B cell (primary cell): ENCODE measurements at regions not wholly inside any gene's neighbourhood (a gene's known extent, or its start where the extent isn't known, plus 50 kb on each side); places are given as distances from the start of the nearest gene placed in this dataset.

ENCODE experiments used
- ATAC-seq: fragments of 200-7000 bp; cut with Tn5 transposase; one replicate; pipeline ENCODE4 v1.10.0; 2021; ENCODE audit warnings: low read depth, mild to moderate bottlenecking, moderate number of reproducible peaks, moderate library complexity
- CTCF ChIA-PET: fragments of 350-600 bp; sonication (Branson Sonifier 250); formaldehyde crosslinking; loops from one replicate; lab custom pipeline; 2021; ENCODE audit warnings: antibody characterized with exemption, inconsistent platforms; lab: Charles Lee
- POLR2A ChIA-PET: fragments of 350-600 bp; sonication (Branson Sonifier 250); formaldehyde crosslinking; loops from one replicate; lab custom pipeline; 2021; ENCODE audit warnings: antibody characterized with exemption; lab: Charles Lee
- DNase-seq: peaks from one replicate; pipeline ENCODE4 v3.0.0; 2013
- H2AFZ ChIP-seq: 2 replicates; pipeline ENCODE4 v1.6.1; 2012; ENCODE audit warnings: mild to moderate bottlenecking, low read depth, low read length; ENCODE audit not compliant: insufficient read depth, poor library complexity, severe bottlenecking
- H3K27ac ChIP-seq, 2 donors: 1 replicate in 1 of 2; 2 replicates in 1 of 2; pipeline ENCODE4 v1.5.1; 2012 to 2013; ENCODE audit warnings: low read length in 2 of 2, mild to moderate bottlenecking in 2 of 2, moderate library complexity in 1 of 2
- H3K27me3 ChIP-seq, 4 experiments: fragments of 200-600 bp in 1 of 4; sonication (generic) in 1 of 4; replicated peaks in 1 of 4; 1 replicate in 2 of 4; 2 replicates in 2 of 4; pipeline versions ENCODE4 v1.6.1 to v1.7.0; 2013 to 2016; ENCODE audit warnings: low read length in 3 of 4, mild to moderate bottlenecking in 2 of 4, mixed read lengths in 1 of 4, moderate library complexity in 1 of 4; ENCODE audit not compliant: insufficient read depth in 4 of 4, control insufficient read depth in 3 of 4; ENCODE audit errors: control extremely low read depth in 1 of 4
- H3K36me3 ChIP-seq, 2 experiments: replicated peaks in 1 of 2; 1 replicate in 1 of 2; 2 replicates in 1 of 2; pipeline versions ENCODE4 v1.6.1 to v1.7.1; 2013; ENCODE audit warnings: low read length in 1 of 2; ENCODE audit not compliant: insufficient read depth in 2 of 2, control insufficient read depth in 1 of 2; ENCODE audit errors: control extremely low read depth in 1 of 2, extremely low read depth in 1 of 2
- H3K4me1 ChIP-seq, 2 donors: fragments of 200-600 bp in 1 of 2; sonication (generic) in 1 of 2; 1 replicate in 1 of 2; 2 replicates in 1 of 2; pipeline versions ENCODE4 v1.5.1 to v1.6.1; 2013 to 2017; ENCODE audit warnings: low read length in 2 of 2; ENCODE audit not compliant: control insufficient read depth in 2 of 2, insufficient read depth in 2 of 2
- H3K4me2 ChIP-seq: replicated peaks from 2 replicates; pipeline ENCODE3; 2012; ENCODE audit warnings: mild to moderate bottlenecking, low read depth, low read length; ENCODE audit not compliant: poor library complexity, severe bottlenecking
- H3K4me3 ChIP-seq, 5 experiments: fragments of 200-600 bp in 1 of 5; sonication (generic) in 1 of 5; 1 replicate in 3 of 5; 2 replicates in 2 of 5; pipeline versions ENCODE4 v1.5.1 to v1.7.0; 2011 to 2016; ENCODE audit warnings: low read length in 4 of 5, mild to moderate bottlenecking in 4 of 5, low read depth in 2 of 5, control low read depth in 1 of 5, moderate library complexity in 1 of 5; ENCODE audit not compliant: insufficient read depth in 1 of 5; ENCODE audit errors: control extremely low read depth in 1 of 5, extremely low read depth in 1 of 5
- H3K79me2 ChIP-seq: fragments of 200-600 bp; sonication (generic); one replicate; pipeline ENCODE4 v1.6.0; 2016; ENCODE audit warnings: low read length; ENCODE audit not compliant: control insufficient read depth, insufficient read depth
- H3K9ac ChIP-seq: fragments of 200-600 bp; sonication (generic); 2 replicates; pipeline ENCODE4 v1.6.1; 2017; ENCODE audit warnings: mild to moderate bottlenecking, low read length, moderate library complexity
- H3K9me3 ChIP-seq, 3 donors: one replicate each; pipeline versions ENCODE4 v1.6.1 to v1.7.1; 2013; ENCODE audit warnings: low read length in 2 of 3; ENCODE audit not compliant: control insufficient read depth in 2 of 3, insufficient read depth in 1 of 3; ENCODE audit errors: control extremely low read depth in 1 of 3
- H4K20me1 ChIP-seq: 2 replicates; pipeline ENCODE4 v1.6.0; 2012; ENCODE audit warnings: mild to moderate bottlenecking, low read length; ENCODE audit not compliant: insufficient read depth, control insufficient read depth, poor library complexity, severe bottlenecking
- H3K27ac Mint-ChIP-seq: one replicate; pipeline ENCODE4 v1.8.0; 2021; ENCODE audit warnings: mixed read lengths
- H3K27me3 Mint-ChIP-seq: one replicate; pipeline ENCODE4 v1.8.0; 2021; ENCODE audit warnings: mixed read lengths
- H3K4me1 Mint-ChIP-seq: one replicate; pipeline ENCODE4 v1.8.0; 2021; ENCODE audit warnings: mixed read lengths
- H3K4me3 Mint-ChIP-seq: one replicate; pipeline ENCODE4 v1.8.0; 2021; ENCODE audit warnings: mixed read lengths
- H3K9me3 Mint-ChIP-seq: one replicate; pipeline ENCODE4 v1.8.0; 2022; ENCODE audit warnings: mixed read lengths; ENCODE audit not compliant: insufficient read depth
- EZH2 ChIP-seq: IDR thresholded peaks from 2 replicates; pipeline ENCODE4 v1.6.1; 2012; ENCODE audit warnings: borderline replicate concordance, low read depth, mild to moderate bottlenecking, moderate library complexity, low read length; ENCODE audit not compliant: insufficient read depth, poor library complexity, severe bottlenecking
- WGBS: methylation state at CpG from one replicate; pipeline ENCODE4 v1.1.5; 2013; ENCODE audit warnings: missing lambda C conversion rate; ENCODE audit not compliant: insufficient coverage; 5-methylcytosine and 5-hydroxymethylcytosine counted together
- intact Hi-C: fragments of 100-400 bp; cut with micrococcal nuclease; formaldehyde crosslinking; loops from one replicate; pipeline ENCODE4 v1.10.0; 2022
- TF ChIP-seq, protein P1 (sequence below): fragments of 200-600 bp; IDR thresholded peaks from one replicate; pipeline ENCODE4 v1.8.0; 2022; ENCODE audit warnings: antibody characterized with exemption, mild to moderate bottlenecking

DNA sequence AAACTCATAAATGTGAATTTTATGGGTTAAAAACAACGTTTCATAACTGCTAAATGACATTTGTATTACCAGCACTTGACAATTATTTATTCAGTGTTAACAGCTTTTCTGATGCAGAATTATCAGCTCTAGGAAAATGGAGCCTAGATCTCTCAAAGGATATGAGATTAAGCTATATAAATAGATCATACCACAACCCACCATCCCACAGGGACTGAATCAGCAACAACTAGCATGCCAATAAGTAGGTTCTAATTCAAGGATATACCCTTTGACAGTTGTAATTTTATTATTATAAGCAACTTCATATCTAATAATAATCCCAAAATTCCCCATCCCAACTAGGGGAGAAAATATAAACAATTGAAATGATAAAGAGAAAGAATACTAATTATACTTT is 275.4 kb upstream of the RGS18 start:
- CTCF ChIA-PET, result no interaction called here
- Mint-ChIP-seq H3K4me3 (no peak overlapping the region), H3K9me3 (no peaks in the 10 kb centered on the region), H3K4me1 (no peaks in the 10 kb centered on the region), H3K27me3 (no peaks in the 10 kb centered on the region), H3K27ac (no peak overlapping the region)
- no peaks in the 10 kb centered on the region for H3K27me3 ChIP-seq
- no peaks in the 10 kb centered on the region for H3K79me2 ChIP-seq
- no peaks in the 10 kb centered on the region for H3K36me3 ChIP-seq
- POLR2A ChIA-PET, result no interaction called here
- H3K4me3 ChIP-seq, result no peak overlapping the region
- DNase-seq, result no peak
- no peaks in the 10 kb centered on the region for H3K4me1 ChIP-seq
- no peak for ATAC-seq
- H3K9ac ChIP-seq, result no peak overlapping the region
- intact Hi-C loops, result no loop called here
- no peak overlapping the region for H3K4me2 ChIP-seq
- no peak overlapping the region for H3K27ac ChIP-seq
- H4K20me1 ChIP-seq, result no peaks in the 10 kb centered on the region
- no peak overlapping the region for H2AFZ ChIP-seq
- no peak for TF ChIP-seq EZH2
- H3K9me3 ChIP-seq, result peaks cover 0 to 2% (median 0%) of the 10 kb centered on the region in 3 donors
- no CpG with 5 or more reads among the region's 1 CpG for WGBS

- no peaks in the 10 kb centered on the region for H4K20me1 ChIP-seq
- Mint-ChIP-seq H3K27ac (no peak overlapping the region), H3K9me3 (no peaks in the 10 kb centered on the region), H3K4me3 (no peak overlapping the region), H3K27me3 (no peaks in the 10 kb centered on the region), H3K4me1 (no peaks in the 10 kb centered on the region)
- no peak for DNase-seq
- H3K36me3 ChIP-seq, result no peaks in the 10 kb centered on the region
- intact Hi-C loops, result no loop called here
- ChIA-PET CTCF (no interaction called here), POLR2A (no interaction called here)
- no peak overlapping the region for H3K4me2 ChIP-seq
- no peaks in the 10 kb centered on the region for H3K79me2 ChIP-seq
- no peak overlapping the region for H3K27ac ChIP-seq
- no peaks in the 10 kb centered on the region for H3K27me3 ChIP-seq
- H3K9me3 ChIP-seq, result no peaks in the 10 kb centered on the region
- no peak for ATAC-seq
- no peak for TF ChIP-seq EZH2
- TF ChIP-seq, protein P1, sequence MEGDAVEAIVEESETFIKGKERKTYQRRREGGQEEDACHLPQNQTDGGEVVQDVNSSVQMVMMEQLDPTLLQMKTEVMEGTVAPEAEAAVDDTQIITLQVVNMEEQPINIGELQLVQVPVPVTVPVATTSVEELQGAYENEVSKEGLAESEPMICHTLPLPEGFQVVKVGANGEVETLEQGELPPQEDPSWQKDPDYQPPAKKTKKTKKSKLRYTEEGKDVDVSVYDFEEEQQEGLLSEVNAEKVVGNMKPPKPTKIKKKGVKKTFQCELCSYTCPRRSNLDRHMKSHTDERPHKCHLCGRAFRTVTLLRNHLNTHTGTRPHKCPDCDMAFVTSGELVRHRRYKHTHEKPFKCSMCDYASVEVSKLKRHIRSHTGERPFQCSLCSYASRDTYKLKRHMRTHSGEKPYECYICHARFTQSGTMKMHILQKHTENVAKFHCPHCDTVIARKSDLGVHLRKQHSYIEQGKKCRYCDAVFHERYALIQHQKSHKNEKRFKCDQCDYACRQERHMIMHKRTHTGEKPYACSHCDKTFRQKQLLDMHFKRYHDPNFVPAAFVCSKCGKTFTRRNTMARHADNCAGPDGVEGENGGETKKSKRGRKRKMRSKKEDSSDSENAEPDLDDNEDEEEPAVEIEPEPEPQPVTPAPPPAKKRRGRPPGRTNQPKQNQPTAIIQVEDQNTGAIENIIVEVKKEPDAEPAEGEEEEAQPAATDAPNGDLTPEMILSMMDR, result no peak
- H3K4me3 ChIP-seq, result no peak overlapping the region
- no peaks in the 10 kb centered on the region for H3K4me1 ChIP-seq
- no peak overlapping the region for H3K9ac ChIP-seq
- no peak overlapping the region for H2AFZ ChIP-seq
Measured at GRCh38 chr1:191886977-191887376, 271.3 kb upstream of the RGS18 start.
